ENCODE measurements at regions not wholly inside any gene's neighbourhood (a gene's known extent, or its start where the extent isn't known, plus 50 kb on each side); places are given as distances from the start of the nearest gene placed in this dataset.

DNA sequence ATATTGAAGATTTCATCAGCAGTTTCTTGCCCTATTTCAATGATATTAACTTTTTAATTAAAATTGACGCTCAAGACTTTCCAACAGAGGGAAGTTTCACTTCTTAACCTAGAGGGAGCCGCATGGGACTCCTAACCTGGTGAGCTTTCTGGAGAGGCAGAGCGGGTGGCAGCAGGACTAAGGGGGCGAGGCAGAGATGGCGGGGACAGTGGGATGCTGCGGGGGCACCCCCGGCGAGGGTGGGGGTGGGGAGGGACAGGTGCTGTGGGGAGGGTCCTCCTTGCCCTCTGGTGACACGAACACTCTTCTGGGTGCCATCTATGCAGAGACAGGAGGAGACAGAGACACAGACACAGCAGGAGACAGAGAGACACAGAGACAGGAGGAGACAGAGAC lies 104.4 kb downstream of the ADRA2C start:
- TF ChIP-seq, protein P1, sequence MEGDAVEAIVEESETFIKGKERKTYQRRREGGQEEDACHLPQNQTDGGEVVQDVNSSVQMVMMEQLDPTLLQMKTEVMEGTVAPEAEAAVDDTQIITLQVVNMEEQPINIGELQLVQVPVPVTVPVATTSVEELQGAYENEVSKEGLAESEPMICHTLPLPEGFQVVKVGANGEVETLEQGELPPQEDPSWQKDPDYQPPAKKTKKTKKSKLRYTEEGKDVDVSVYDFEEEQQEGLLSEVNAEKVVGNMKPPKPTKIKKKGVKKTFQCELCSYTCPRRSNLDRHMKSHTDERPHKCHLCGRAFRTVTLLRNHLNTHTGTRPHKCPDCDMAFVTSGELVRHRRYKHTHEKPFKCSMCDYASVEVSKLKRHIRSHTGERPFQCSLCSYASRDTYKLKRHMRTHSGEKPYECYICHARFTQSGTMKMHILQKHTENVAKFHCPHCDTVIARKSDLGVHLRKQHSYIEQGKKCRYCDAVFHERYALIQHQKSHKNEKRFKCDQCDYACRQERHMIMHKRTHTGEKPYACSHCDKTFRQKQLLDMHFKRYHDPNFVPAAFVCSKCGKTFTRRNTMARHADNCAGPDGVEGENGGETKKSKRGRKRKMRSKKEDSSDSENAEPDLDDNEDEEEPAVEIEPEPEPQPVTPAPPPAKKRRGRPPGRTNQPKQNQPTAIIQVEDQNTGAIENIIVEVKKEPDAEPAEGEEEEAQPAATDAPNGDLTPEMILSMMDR (conservative IDR thresholded peaks at IDR 0.05; ENCODE audit: low read length): no peak
- no peak overlapping the region for H3K4me3 ChIP-seq (ENCODE audit: low read length)
- no peak for DNase-seq (ENCODE audit: low read depth)

DNA sequence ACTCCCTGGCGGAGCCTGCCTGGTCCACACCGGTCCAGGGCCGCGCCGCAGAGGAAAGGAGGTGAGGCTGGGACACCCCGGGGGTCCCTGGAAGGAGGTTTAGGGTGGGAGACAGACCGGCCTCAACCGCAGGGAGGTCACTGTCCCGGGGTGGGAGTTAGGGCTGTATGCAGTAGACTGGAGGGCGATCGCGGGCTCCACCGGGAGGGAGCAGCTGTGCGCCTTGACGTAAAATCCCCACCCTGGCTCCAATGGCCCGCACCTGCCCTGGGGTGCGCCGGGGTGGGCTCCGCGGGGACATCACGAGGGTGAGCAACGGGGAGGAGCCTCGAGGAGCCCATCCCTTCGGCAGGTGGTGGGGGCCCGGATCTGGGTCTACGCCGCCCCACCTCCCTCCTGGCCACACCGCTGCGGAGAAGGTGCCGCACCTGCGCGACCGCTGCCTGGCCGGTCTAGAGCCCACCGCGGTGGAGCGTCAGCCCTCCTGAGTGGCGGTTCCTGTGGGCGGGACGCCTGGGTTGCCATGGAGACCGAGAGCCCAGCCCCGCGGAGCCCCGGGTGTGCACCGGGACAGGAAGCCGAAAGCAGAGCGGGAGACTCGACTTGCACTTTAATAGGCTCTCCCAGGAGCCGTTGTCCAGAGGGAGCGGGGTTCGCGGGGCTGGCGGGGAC lies 105.1 kb downstream of the ADRA2C start:
- no peak overlapping the region for H3K4me3 ChIP-seq (ENCODE audit: low read length)
- DNase-seq (ENCODE audit: low read depth): no peak
- TF ChIP-seq, protein P1 (conservative IDR thresholded peaks at IDR 0.05; ENCODE audit: low read length): no peak

DNA sequence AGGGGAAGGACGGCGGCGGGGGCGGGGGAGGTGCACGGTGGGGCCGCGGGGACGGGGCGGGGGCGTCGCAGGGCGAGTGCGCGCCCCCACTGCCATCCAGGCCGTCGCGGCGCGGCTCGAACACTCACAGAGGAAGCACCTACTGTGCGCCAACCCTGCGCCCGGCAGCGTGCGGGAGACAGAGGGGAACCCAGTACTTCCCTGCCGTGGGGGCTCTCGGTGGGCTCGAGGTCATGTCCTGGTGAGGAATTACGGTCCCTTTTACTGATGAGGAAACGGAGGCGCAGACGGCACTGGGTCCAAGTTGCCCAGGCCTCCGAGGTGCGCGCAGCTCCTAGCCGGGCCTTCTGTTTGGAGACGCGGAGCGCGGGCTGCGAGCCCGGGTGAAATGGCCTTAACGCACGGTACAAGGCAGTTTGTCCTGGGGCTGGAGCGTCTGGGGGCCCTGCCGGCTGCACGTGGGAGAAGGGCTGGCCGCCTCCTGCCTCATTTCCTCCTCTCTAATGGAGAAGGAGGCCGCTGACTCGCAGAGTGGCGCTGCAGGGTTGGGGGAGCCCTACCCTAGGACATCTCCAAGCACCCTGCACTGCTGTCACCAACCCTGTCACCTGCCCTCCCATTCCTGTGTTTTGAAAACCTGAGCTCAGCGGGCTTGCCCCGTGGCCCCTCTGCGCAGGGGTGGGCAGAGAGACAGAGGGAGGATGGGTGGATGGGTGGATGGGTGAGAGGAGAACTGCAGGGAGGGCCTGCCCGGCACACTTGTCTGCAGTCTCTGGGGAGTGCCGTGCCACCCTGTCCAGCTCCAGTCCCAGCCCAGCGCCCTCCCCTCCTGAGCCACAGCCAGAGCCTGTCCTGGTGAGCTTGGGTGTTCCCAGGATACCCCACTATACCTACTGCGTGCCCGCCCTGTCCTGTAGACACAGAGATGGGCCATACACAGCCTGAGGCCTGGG lies 106.0 kb downstream of the ADRA2C start:
- DNase-seq (ENCODE audit: low read depth): no peak
- no peak overlapping the region for H3K4me3 ChIP-seq (ENCODE audit: low read length)
- TF ChIP-seq, protein P1 (conservative IDR thresholded peaks at IDR 0.05; ENCODE audit: low read length): no peak

DNA sequence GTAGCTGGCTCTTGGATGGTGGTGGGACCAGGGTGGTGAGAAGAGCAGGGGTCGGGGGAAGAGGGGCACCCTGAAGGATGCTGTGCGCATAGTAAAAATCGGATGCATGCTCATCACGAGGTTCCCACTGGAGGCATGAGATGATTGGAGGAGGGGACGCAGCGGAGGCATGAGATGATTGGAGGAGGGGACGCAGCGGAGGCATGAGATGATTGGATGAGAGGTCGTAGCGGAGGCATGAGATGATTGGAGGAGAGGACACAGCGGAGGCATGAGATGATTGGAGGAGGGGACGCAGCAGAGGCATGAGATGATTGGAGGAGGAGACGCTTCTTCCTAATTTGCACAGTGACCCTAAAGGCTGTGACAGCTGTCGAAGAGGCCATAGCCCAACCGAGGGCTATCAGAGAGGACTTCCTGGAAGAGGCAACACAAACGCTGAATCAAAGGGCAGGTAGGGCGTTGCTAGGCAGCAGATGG lies 106.7 kb downstream of the ADRA2C start:
- TF ChIP-seq, protein P1 (conservative IDR thresholded peaks at IDR 0.05; ENCODE audit: low read length): no peak

DNA sequence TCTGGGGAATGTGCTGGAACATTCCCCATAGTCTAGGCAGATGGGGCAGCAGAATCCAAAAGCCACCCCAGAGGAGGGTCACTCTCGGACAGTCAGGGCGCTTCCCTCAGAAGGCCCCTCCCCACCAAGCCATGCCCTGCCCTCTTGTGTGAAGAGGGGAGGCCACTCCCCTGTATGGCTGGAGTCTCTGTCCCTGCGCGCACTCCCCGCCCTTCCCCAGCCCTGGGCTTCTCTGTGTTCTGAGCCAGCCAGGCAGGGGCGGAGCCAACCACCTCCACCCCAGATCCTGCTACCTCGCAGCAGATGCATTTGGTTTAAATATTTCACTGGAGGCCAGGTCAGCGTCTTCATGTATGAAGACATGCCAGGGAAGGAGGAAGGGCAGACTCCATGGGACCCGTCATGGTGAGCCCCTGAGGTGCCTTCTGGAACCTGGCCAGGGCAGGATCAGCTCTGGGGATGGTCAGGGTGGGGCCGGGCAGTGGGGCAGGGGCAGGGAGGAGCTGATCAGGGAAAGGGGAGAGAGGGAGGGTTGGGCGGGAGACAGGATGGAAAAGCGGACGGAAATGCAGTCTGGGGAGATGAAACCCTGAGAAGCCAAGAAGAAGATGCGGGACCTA lies 107.3 kb downstream of the ADRA2C start:
- no peak for DNase-seq (ENCODE audit: low read depth)
- TF ChIP-seq, protein P1 (conservative IDR thresholded peaks at IDR 0.05; ENCODE audit: low read length): no peak
- H3K4me3 ChIP-seq (ENCODE audit: low read length): no peak overlapping the region

More for the DNA sequence above, 106.7 kb downstream of the ADRA2C start:
- DNase-seq (ENCODE audit: low read depth): no peak
- H3K4me3 ChIP-seq (ENCODE audit: low read length): no peak overlapping the region

DNA sequence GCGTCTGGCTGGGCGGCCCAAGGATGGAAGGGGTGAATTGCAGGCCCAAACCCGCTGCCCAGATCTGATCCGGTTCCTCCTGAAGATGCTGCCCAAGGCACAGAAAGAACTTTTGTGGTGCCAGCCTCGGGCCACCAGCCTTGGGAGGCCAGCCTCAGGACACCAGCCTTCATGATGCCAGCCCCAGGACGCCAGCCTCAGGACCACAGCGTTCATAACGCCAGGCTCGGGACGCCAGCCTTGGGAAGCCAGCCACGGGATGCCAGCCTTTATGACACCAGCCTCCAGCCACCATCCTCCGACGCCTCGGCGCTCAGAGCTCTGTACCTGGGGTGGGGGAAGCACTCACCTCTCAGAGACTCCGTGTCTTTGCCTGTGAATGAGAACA lies 107.8 kb downstream of the ADRA2C start:
- DNase-seq (ENCODE audit: low read depth): no peak
- TF ChIP-seq, protein P1 (conservative IDR thresholded peaks at IDR 0.05; ENCODE audit: low read length): no peak
- H3K4me3 ChIP-seq (ENCODE audit: low read length): no peak overlapping the region

Data from AG10803 (cell line).